Hepatocyte (in vitro differentiated cells): ENCODE measurements at regions not wholly inside any gene's neighbourhood (a gene's known extent, or its start where the extent isn't known, plus 50 kb on each side); places are given as distances from the start of the nearest gene placed in this dataset.

Source experiments
- DNase-seq: peaks from one replicate; pipeline ENCODE4 v3.0.0-alpha.2; 2016; ENCODE audit warnings: low spot score
- H2AFZ ChIP-seq: fragments of 200-600 bp; sonication (generic); 2 replicates; pipeline ENCODE4 v1.6.0; 2016; ENCODE audit warnings: antibody characterized with exemption, mild to moderate bottlenecking
- H3K27ac ChIP-seq: fragments of 200-600 bp; sonication (generic); 2 replicates; pipeline ENCODE4 v1.5.1; 2016; ENCODE audit warnings: mild to moderate bottlenecking
- H3K27me3 ChIP-seq: fragments of 200-600 bp; sonication (generic); 2 replicates; pipeline ENCODE4 v1.6.1; 2016
- H3K36me3 ChIP-seq: fragments of 200-600 bp; sonication (generic); replicated peaks from 2 replicates; pipeline ENCODE4 v1.5.1; 2016; ENCODE audit warnings: low read depth; ENCODE audit not compliant: insufficient read depth
- H3K4me1 ChIP-seq: fragments of 200-600 bp; sonication (generic); 2 replicates; pipeline ENCODE4 v1.5.1; 2016; ENCODE audit warnings: mild to moderate bottlenecking, moderate library complexity; ENCODE audit not compliant: insufficient read depth
- H3K4me2 ChIP-seq: fragments of 200-600 bp; sonication (generic); 2 replicates; pipeline ENCODE4 v1.6.0; 2016
- H3K4me3 ChIP-seq: fragments of 200-600 bp; sonication (generic); 2 replicates; pipeline ENCODE4 v1.5.1; 2016; ENCODE audit warnings: mild to moderate bottlenecking
- H3K79me2 ChIP-seq: fragments of 200-600 bp; sonication (generic); 2 replicates; pipeline ENCODE4 v1.6.0; 2017; ENCODE audit warnings: mild to moderate bottlenecking
- H3K9me2 ChIP-seq: fragments of 200-600 bp; sonication (generic); replicated peaks from 2 replicates; pipeline ENCODE4 v1.6.0; 2017; ENCODE audit warnings: mild to moderate bottlenecking; ENCODE audit not compliant: insufficient read depth
- H3K9me3 ChIP-seq: fragments of 200-600 bp; sonication (generic); 2 replicates; pipeline ENCODE4 v1.5.1; 2016; ENCODE audit warnings: low read depth, mild to moderate bottlenecking
- H4K20me1 ChIP-seq: fragments of 200-600 bp; sonication (generic); 2 replicates; pipeline ENCODE4 v1.6.0; 2016; ENCODE audit warnings: mild to moderate bottlenecking; ENCODE audit not compliant: insufficient read depth, poor library complexity, severe bottlenecking
- CTCF ChIP-seq: fragments of 200-600 bp; sonication (generic); IDR thresholded peaks from 2 replicates; pipeline ENCODE4 v1.5.1; 2016; ENCODE audit warnings: antibody characterized with exemption, mild to moderate bottlenecking; ENCODE audit not compliant: poor library complexity
- EZH2 ChIP-seq: fragments of 200-600 bp; sonication (generic); IDR thresholded peaks from 2 replicates; pipeline ENCODE4 v1.6.1; 2016; ENCODE audit warnings: antibody characterized with exemption, mild to moderate bottlenecking, borderline replicate concordance
- EZH2phosphoT487 ChIP-seq: fragments of 200-600 bp; sonication (generic); IDR thresholded peaks from one replicate; pipeline ENCODE4 v1.6.1; 2018; ENCODE audit warnings: antibody characterized with exemption, mild to moderate bottlenecking, low read depth, moderate library complexity; ENCODE audit not compliant: unreplicated experiment, severe bottlenecking
- WGBS: methylation state at CpG from one replicate; pipeline ENCODE4 v1.1.6; 2016; ENCODE audit warnings: low lambda C conversion rate; ENCODE audit errors: missing lambda C conversion rate; 5-methylcytosine and 5-hydroxymethylcytosine counted together

GRCh38 chr4:29423836-29424721, 1296.1 kb upstream of the PCDH7 start:
- H3K4me3 ChIP-seq, result no peak overlapping the region
- no peaks in the 10 kb centered on the region for H4K20me1 ChIP-seq
- H3K9me3 ChIP-seq, result no peaks in the 10 kb centered on the region
- H3K36me3 ChIP-seq, result no peaks in the 10 kb centered on the region
- no peaks in the 10 kb centered on the region for H3K4me1 ChIP-seq
- no peaks in the 10 kb centered on the region for H3K27me3 ChIP-seq
- 60% methylated on average over 7 of the region's 7 CpGs for WGBS
- no peak overlapping the region for H3K4me2 ChIP-seq
- H3K79me2 ChIP-seq, result no peaks in the 10 kb centered on the region
- peak; percentile 48 for DNase-seq
- H3K9me2 ChIP-seq, result no peaks in the 10 kb centered on the region
- no peak for TF ChIP-seq CTCF
- no peak for TF ChIP-seq EZH2phosphoT487
- no peak for TF ChIP-seq EZH2
- H3K27ac ChIP-seq, result no peak overlapping the region
- H2AFZ ChIP-seq, result peak overlapping the region; percentile 17

GRCh38 chr4:29453303-29453820, 1266.8 kb upstream of the PCDH7 start:
- H3K9me3 ChIP-seq, result no peaks in the 10 kb centered on the region
- no peaks in the 10 kb centered on the region for H3K27me3 ChIP-seq
- H3K27ac ChIP-seq, result no peak overlapping the region
- H3K4me3 ChIP-seq, result no peak overlapping the region
- no peaks in the 10 kb centered on the region for H3K4me1 ChIP-seq
- H2AFZ ChIP-seq, result no peak overlapping the region
- no peaks in the 10 kb centered on the region for H3K36me3 ChIP-seq
- no peak for TF ChIP-seq CTCF
- no peak for TF ChIP-seq EZH2
- TF ChIP-seq EZH2phosphoT487, result no peak
- H4K20me1 ChIP-seq, result no peaks in the 10 kb centered on the region
- WGBS, result 70% methylated on average over 5 of the region's 5 CpGs
- no peaks in the 10 kb centered on the region for H3K79me2 ChIP-seq
- no peaks in the 10 kb centered on the region for H3K9me2 ChIP-seq
- H3K4me2 ChIP-seq, result no peak overlapping the region
- DNase-seq, result no peak

DNA sequence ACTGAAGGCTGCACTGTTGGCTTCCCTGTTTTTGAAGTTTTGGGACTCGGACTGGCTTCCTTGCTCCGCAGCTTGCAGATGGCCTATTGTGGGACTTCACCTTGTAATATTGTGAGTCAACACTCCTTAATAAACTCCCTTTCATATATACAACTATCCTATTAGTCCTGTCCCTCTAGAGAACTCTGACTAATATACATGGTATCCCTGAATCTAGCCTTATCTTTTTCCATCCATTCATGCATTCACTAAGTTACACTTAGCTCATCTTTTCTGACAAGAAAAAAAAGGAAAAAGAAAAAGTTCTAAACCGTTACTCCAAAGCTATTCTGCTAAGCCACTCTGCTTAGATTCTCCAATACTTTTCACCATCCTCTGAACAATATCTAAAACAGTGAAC, 1260.2 kb upstream of the PCDH7 start:
- DNase-seq, result peak; percentile 4
- no peaks in the 10 kb centered on the region for H3K79me2 ChIP-seq
- TF ChIP-seq EZH2phosphoT487 (no peak), CTCF (no peak), EZH2 (no peak)
- no peaks in the 10 kb centered on the region for H3K4me1 ChIP-seq
- no peak overlapping the region for H3K27ac ChIP-seq
- H3K4me3 ChIP-seq, result no peak overlapping the region
- no peaks in the 10 kb centered on the region for H3K9me2 ChIP-seq
- no peaks in the 10 kb centered on the region for H3K27me3 ChIP-seq
- H3K9me3 ChIP-seq, result no peaks in the 10 kb centered on the region
- no peaks in the 10 kb centered on the region for H4K20me1 ChIP-seq
- WGBS, result 89% methylated on average over 3 of the region's 3 CpGs
- H3K36me3 ChIP-seq, result no peaks in the 10 kb centered on the region
- H3K4me2 ChIP-seq, result no peak overlapping the region
- H2AFZ ChIP-seq, result no peak overlapping the region
